DOHH2 (cell line): ENCODE measurements at regions not wholly inside any gene's neighbourhood (a gene's known extent, or its start where the extent isn't known, plus 50 kb on each side); places are given as distances from the start of the nearest gene placed in this dataset.

Experiments
- CTCF ChIP-seq: fragments of 200-600 bp; sonication (generic); IDR thresholded peaks from one replicate; pipeline ENCODE4 v1.5.1; 2014; ENCODE audit warnings: antibody characterized with exemption, mild to moderate bottlenecking, low read depth, low read length; ENCODE audit not compliant: poor library complexity, severe bottlenecking
- EZH2phosphoT487 ChIP-seq: fragments of 200-600 bp; sonication (generic); IDR thresholded peaks from 2 replicates; pipeline ENCODE4 v1.6.1; 2017; ENCODE audit warnings: borderline replicate concordance, mild to moderate bottlenecking, antibody characterized with exemption, low read length, moderate library complexity, mixed read lengths

- TF ChIP-seq CTCF: no peak
- no peak for TF ChIP-seq EZH2phosphoT487
These were observed 1223.7 kb upstream of the AGA start for GRCh38 chr4:178665916-178666315.
